Osteoblast (primary cell): ENCODE measurements at regions not wholly inside any gene's neighbourhood (a gene's known extent, or its start where the extent isn't known, plus 50 kb on each side); places are given as distances from the start of the nearest gene placed in this dataset.
"Not testable (repeated sequence)": the region's sequence is repeated elsewhere in the genome, so short reads cannot be mapped to it uniquely, and the experiment has no call there.

Experiments used
- DNase-seq: peaks from one replicate; pipeline ENCODE4 v3.0.0; 2011; ENCODE audit warnings: low spot score, mixed read lengths; ENCODE audit not compliant: insufficient read length; ENCODE audit errors: missing footprints
- H2AFZ ChIP-seq: 2 replicates; pipeline ENCODE4 v1.6.0; 2011; ENCODE audit warnings: mild to moderate bottlenecking, low read length
- H3K27ac ChIP-seq: 2 replicates; pipeline ENCODE4 v1.5.1; 2011; ENCODE audit warnings: mild to moderate bottlenecking, low read depth, low read length, moderate library complexity
- H3K27me3 ChIP-seq: 2 replicates; pipeline ENCODE4 v1.6.0; 2012; ENCODE audit warnings: mild to moderate bottlenecking, control low read depth, inconsistent platforms, low read length, moderate library complexity; ENCODE audit not compliant: insufficient read depth
- H3K36me3 ChIP-seq: 2 replicates; pipeline ENCODE4 v1.5.1; 2011; ENCODE audit warnings: mild to moderate bottlenecking, low read length, control low read depth, moderate library complexity; ENCODE audit not compliant: insufficient read depth
- H3K4me1 ChIP-seq: 2 replicates; pipeline ENCODE4 v1.5.1; 2011; ENCODE audit warnings: mild to moderate bottlenecking, low read length, control low read depth, moderate library complexity; ENCODE audit not compliant: insufficient read depth
- H3K4me2 ChIP-seq: 2 replicates; pipeline ENCODE4 v1.6.0; 2011; ENCODE audit warnings: mild to moderate bottlenecking, low read length; ENCODE audit not compliant: insufficient read depth
- H3K4me3 ChIP-seq: fragments of 200-600 bp; sonication (generic); 3 replicates; pipeline ENCODE4 v1.5.1; 2012; ENCODE audit warnings: mild to moderate bottlenecking, low read length, inconsistent platforms; ENCODE audit not compliant: insufficient read depth
- H3K79me2 ChIP-seq: 2 replicates; pipeline ENCODE4 v1.6.0; 2012; ENCODE audit warnings: mild to moderate bottlenecking, low read length, control low read depth, inconsistent platforms; ENCODE audit not compliant: insufficient read depth
- H3K9me3 ChIP-seq: 2 replicates; pipeline ENCODE4 v1.5.1; 2011; ENCODE audit warnings: low read depth, low read length, control low read depth
- H4K20me1 ChIP-seq: 2 replicates; pipeline ENCODE4 v1.6.0; 2012; ENCODE audit warnings: mild to moderate bottlenecking, low read length, control low read depth; ENCODE audit not compliant: insufficient read depth
- CTCF ChIP-seq: IDR thresholded peaks from 2 replicates; pipeline ENCODE4 v1.5.1; 2011; ENCODE audit warnings: mild to moderate bottlenecking, low read depth, low read length, moderate library complexity; ENCODE audit errors: extremely low read depth

DNA sequence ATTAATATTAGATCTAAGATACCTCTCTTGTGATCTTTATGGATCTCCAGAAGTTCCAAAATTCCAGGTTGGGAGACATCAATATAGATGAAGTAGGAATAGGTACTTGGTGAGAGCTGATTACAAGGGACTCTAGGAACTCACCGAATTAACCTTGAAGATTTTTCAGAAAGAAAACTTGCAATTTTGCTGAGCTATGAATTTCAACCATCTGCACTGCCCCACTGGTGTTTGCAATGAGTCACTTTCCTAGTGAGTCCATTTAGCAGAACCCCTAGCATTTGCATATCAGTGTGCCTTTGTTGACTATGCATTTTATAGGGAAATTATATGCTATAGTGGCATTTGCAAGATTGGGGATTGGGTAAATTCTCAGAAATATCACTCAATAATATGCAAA is 122.0 kb downstream of the CTNND1 start:
- TF ChIP-seq CTCF, result no peak
- H3K9me3 ChIP-seq, result no peaks in the 10 kb centered on the region

GRCh38 chr11:57885298-57886050 is 123.9 kb downstream of the CTNND1 start:
- Histone ChIP-seq H3K79me2 (no peaks in the 10 kb centered on the region), H3K4me3 (no peak overlapping the region), H2AFZ (no peak overlapping the region), H3K9me3 (no peaks in the 10 kb centered on the region), H3K27ac (no peak overlapping the region), H4K20me1 (no peaks in the 10 kb centered on the region), H3K27me3 (no peaks in the 10 kb centered on the region), H3K36me3 (no peaks in the 10 kb centered on the region), H3K4me1 (no peaks in the 10 kb centered on the region), H3K4me2 (no peak overlapping the region)
- DNase-seq, result no peak
- no peak for TF ChIP-seq CTCF

More for the DNA sequence above, 122.0 kb downstream of the CTNND1 start:
- Histone ChIP-seq H3K4me1 (no peaks in the 10 kb centered on the region), H3K4me2 (no peak overlapping the region), H3K27ac (no peak overlapping the region), H4K20me1 (no peaks in the 10 kb centered on the region), H2AFZ (no peak overlapping the region), H3K36me3 (no peaks in the 10 kb centered on the region), H3K4me3 (no peak overlapping the region), H3K79me2 (no peaks in the 10 kb centered on the region), H3K27me3 (no peaks in the 10 kb centered on the region)
- DNase-seq, result no peak

GRCh38 chr11:57888386-57888785 is 126.8 kb downstream of the CTNND1 start:
- H3K36me3 ChIP-seq, result no peaks in the 10 kb centered on the region
- H3K4me2 ChIP-seq, result no peak overlapping the region
- H3K9me3 ChIP-seq, result no peaks in the 10 kb centered on the region
- no peak overlapping the region for H3K4me3 ChIP-seq
- H3K79me2 ChIP-seq, result no peaks in the 10 kb centered on the region
- H2AFZ ChIP-seq, result no peak overlapping the region
- TF ChIP-seq CTCF, result no peak
- no peaks in the 10 kb centered on the region for H3K4me1 ChIP-seq
- H3K27me3 ChIP-seq, result no peaks in the 10 kb centered on the region
- no peaks in the 10 kb centered on the region for H4K20me1 ChIP-seq
- DNase-seq, result no peak
- H3K27ac ChIP-seq, result no peak overlapping the region

DNA sequence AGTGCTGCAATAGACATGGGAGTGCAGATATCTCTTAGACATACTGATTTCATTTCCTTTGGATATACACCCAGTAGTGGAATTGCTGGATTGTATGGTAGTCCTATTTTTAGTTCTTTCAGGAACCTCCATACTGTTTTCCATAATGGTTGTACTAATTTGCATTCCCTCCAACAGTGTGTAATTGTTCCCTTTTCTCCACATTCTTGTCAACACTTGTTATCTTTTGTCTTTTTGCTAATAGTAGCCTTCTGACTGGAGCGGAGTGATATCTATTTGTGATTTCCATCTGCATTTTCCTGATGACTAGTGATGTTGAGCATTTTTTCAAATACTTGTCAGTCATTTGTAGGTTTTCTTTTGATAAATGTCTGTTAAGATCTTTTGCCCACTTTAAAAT is 128.9 kb downstream of the CTNND1 start:
- Histone ChIP-seq H3K4me1 (no peaks in the 10 kb centered on the region), H3K36me3 (no peaks in the 10 kb centered on the region), H3K9me3 (no peaks in the 10 kb centered on the region), H3K4me3 (no peak overlapping the region), H3K27ac (no peak overlapping the region), H3K79me2 (no peaks in the 10 kb centered on the region), H3K4me2 (no peak overlapping the region), H2AFZ (no peak overlapping the region), H3K27me3 (no peaks in the 10 kb centered on the region), H4K20me1 (no peaks in the 10 kb centered on the region)
- DNase-seq, result no peak
- no peak for TF ChIP-seq CTCF

GRCh38 chr11:57893200-57893599 is 130.5 kb upstream of the OR9Q1 start:
- DNase-seq, H3K36me3 ChIP-seq, H3K27ac ChIP-seq, H3K4me2 ChIP-seq, H3K4me3 ChIP-seq, H4K20me1 ChIP-seq, H3K27me3 ChIP-seq, H3K79me2 ChIP-seq, H2AFZ ChIP-seq, H3K9me3 ChIP-seq, H3K4me1 ChIP-seq: not testable (repeated sequence)
